ENCODE measurements at regions not wholly inside any gene's neighbourhood (a gene's known extent, or its start where the extent isn't known, plus 50 kb on each side); places are given as distances from the start of the nearest gene placed in this dataset.

GRCh38 chr9:78406146-78406545, 109.2 kb downstream of the PSAT1 start:
- Histone ChIP-seq H3K27ac (ENCODE audit: insufficient read depth, low read depth, low read length) (no peak overlapping the region), H3K9me1 (replicated peaks; ENCODE audit: control insufficient read depth, extremely low read depth, insufficient read depth, low read length) (no peaks in the 10 kb centered on the region), H4K20me1 (replicated peaks; ENCODE audit: control insufficient read depth, extremely low read depth, insufficient read depth, low read length) (no peaks in the 10 kb centered on the region), H3K9ac (replicated peaks; ENCODE audit: extremely low read depth, insufficient read depth, low read length) (no peak overlapping the region), H3K4me1 (ENCODE audit: control insufficient read depth, extremely low read depth, insufficient read depth, low read length) (no peaks in the 10 kb centered on the region), H3K4me3 (replicated peaks in 1 of 3; ENCODE audit: insufficient read depth in 1 of 3, low read depth in 1 of 3, low read length in 3 of 3) (no peak overlapping the region), H3K27me3 (ENCODE audit: control insufficient read depth in 2 of 2, insufficient read depth in 2 of 2, low read length in 2 of 2) (peaks cover 1 to 5% of the 10 kb centered on the region in 2 experiments), H3K9me3 (replicated peaks; ENCODE audit: control insufficient read depth, insufficient read depth, low read length) (no peaks in the 10 kb centered on the region), H2AFZ (ENCODE audit: low read depth, low read length) (no peak overlapping the region), H3K4me2 (ENCODE audit: insufficient read depth, low read length) (no peak overlapping the region), H3K79me2 (ENCODE audit: control insufficient read depth, insufficient read depth, low read length) (no peaks in the 10 kb centered on the region), H3K36me3 (ENCODE audit: control insufficient read depth in 2 of 2, extremely low read depth in 1 of 2, insufficient read depth in 2 of 2, low read length in 2 of 2) (no peaks in the 10 kb centered on the region)
- ChIA-PET CTCF (interaction anchor here (1.0 to 1.3 kb wide), 2 partner anchors 8 to 34 kb away, joined by 3 to 9 read pairs; no protein-coding TSS in a partner anchor), POLR2A (no interaction called here)
- no TSS peak for BruUV-seq (replicated peaks)
- intact Hi-C loops (cut with micrococcal nuclease) (no loop called here), dilution Hi-C loops (cut with MboI; ENCODE audit: extremely low pct_ligation_motif_present, low sequenced_read_pairs) (no loop called here)
- DNase-seq (ENCODE audit: low read depth, low spot score) (no peak), FAIRE-seq (no peak)
- TF ChIP-seq POLR2AphosphoS5 (IDR thresholded peaks at IDR 0.05; ENCODE audit: insufficient read depth, low read depth, low read length): no peak
- TF ChIP-seq JUN (IDR thresholded peaks at IDR 0.05; ENCODE audit: borderline replicate concordance, insufficient read depth, insufficient read length, low read depth): no peak
- TF ChIP-seq, protein P1, sequence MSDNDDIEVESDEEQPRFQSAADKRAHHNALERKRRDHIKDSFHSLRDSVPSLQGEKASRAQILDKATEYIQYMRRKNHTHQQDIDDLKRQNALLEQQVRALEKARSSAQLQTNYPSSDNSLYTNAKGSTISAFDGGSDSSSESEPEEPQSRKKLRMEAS (IDR thresholded peaks at IDR 0.05; ENCODE audit: insufficient read depth, insufficient read length): no peak
- no peak for TF ChIP-seq MYC (IDR thresholded peaks at IDR 0.05; ENCODE audit: low read depth, low read length)
- TF ChIP-seq GATA2 (IDR thresholded peaks at IDR 0.05; ENCODE audit: insufficient read depth, insufficient read length, low read depth, low read length): no peak
- no peak for TF ChIP-seq CTCF (IDR thresholded peaks at IDR 0.05; ENCODE audit: extremely low read depth in 1 of 2, insufficient read depth in 1 of 2, low read depth in 1 of 2, low read length in 2 of 2)
- no peak for TF ChIP-seq EZH2 (IDR thresholded peaks at IDR 0.05; ENCODE audit: borderline replicate concordance, low read depth, low read length, severe bottlenecking)
- no peak for TF ChIP-seq FOS (IDR thresholded peaks at IDR 0.05; ENCODE audit: borderline replicate concordance, insufficient read depth, low read length)
- TF ChIP-seq POLR2A (IDR thresholded peaks at IDR 0.05; ENCODE audit: low read depth, low read length): no peak
